ENCODE measurements at regions not wholly inside any gene's neighbourhood (a gene's known extent, or its start where the extent isn't known, plus 50 kb on each side); places are given as distances from the start of the nearest gene placed in this dataset.
A peak's percentile ranks its signal among the peaks of the same experiment; 100 is the strongest.
"Not testable (repeated sequence)": the region's sequence is repeated elsewhere in the genome, so short reads cannot be mapped to it uniquely, and the experiment has no call there.

DNA sequence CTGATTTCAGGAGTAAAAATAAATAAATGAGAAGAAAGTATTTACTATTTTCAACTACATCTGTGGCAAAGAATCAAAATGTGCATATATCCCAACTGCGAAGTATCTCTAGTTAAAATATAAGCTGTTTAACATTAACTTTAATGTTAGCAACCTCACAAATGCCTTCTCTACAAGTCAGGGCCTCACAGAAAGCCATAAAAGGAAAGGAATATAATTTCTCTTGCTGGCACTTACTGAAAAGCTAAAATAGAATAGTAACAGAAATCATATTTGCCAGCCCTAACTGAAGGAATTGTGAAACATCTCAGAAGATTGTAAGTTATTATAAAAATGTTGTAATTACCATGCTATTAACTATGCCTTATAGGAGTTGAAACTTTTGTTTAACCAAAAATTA is 65.1 kb upstream of the MBNL1 start:
- Histone ChIP-seq H3K36me3 (no peaks in the 10 kb centered on the region), H3K9me3 (no peaks in the 10 kb centered on the region), H3K4me3 (peak overlapping the region; percentile 39), H3K27me3 (no peaks in the 10 kb centered on the region)
- DNase-seq: no peak

DNA sequence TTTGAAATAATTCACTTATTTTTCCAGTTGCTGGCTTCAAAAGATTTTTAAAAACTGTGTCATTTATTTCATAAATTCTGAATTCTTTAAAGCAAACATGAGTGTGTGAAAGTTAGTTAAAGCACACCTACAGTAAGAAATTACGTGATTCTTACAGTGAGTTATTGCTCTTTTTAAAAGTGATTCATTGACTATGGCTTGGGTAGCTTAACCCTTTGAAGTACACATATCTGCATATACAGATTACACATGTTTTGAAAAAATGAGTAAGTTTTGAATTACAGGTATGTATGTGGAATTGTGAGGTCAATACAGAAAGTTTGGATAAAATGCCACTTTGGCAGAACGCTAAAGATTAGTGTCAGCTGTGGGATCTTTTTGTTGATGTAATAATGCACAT is 64.5 kb upstream of the MBNL1 start:
- Histone ChIP-seq H3K9me3 (no peaks in the 10 kb centered on the region), H3K4me3 (peak overlapping the region; percentile 39), H3K36me3 (no peaks in the 10 kb centered on the region), H3K27me3 (no peaks in the 10 kb centered on the region)
- no peak for DNase-seq

DNA sequence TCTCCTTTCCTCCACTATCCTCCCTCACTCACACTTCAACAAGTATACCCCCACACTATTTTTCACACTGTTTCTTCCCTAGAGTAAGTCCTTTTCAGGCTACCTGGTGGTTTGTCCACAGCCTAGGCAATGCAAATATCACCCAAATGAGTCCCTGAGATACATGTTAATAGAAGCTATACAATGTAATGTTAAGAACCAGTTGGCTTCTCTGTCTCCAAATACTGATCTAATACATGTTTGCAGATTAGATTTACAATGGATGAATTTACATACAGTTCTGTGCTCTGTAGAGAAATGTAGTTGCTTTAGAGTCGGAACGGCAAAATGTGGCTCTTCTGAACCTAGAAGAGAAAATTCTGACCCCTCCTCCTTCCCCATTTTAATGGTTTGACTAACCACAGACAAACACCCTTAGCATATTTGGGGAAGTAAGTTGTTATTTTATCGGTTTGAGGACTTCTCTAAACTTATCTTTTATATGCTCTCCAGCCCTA is 63.6 kb upstream of the MBNL1 start:
- Histone ChIP-seq H3K9me3 (no peaks in the 10 kb centered on the region), H3K27me3 (no peaks in the 10 kb centered on the region), H3K4me3 (peak overlapping the region; percentile 3), H3K36me3 (no peaks in the 10 kb centered on the region)
- DNase-seq: no peak

DNA sequence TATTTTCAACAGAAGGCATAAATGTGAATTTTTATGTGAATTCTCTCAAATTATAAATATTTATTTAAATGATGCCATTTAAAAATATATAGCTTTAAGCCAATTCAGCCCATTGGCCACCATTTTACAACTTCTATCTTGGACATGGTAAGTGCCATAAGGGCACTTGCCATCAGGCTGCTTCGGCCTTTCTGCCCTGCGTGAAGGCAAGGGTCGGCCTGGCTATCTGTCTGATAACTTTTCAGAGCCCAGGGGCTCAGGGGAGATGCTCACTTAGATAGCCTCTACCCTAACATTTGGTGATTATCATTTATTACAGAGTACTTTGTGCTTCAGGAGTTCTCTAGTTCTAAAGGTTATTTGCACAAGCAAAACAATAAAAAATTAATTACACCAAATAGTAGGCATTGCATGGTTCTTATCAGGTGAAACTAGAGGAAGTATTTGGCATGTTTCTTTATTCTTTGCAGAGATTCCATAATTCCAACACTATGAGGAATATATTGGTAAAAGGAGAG is 62.4 kb upstream of the MBNL1 start:
- Histone ChIP-seq H3K27me3 (no peaks in the 10 kb centered on the region), H3K9me3 (no peaks in the 10 kb centered on the region; the same call in 1 of the 2 replicates), H3K36me3 (no peaks in the 10 kb centered on the region), H3K4me3 (no peak overlapping the region)
- DNase-seq: no peak

DNA sequence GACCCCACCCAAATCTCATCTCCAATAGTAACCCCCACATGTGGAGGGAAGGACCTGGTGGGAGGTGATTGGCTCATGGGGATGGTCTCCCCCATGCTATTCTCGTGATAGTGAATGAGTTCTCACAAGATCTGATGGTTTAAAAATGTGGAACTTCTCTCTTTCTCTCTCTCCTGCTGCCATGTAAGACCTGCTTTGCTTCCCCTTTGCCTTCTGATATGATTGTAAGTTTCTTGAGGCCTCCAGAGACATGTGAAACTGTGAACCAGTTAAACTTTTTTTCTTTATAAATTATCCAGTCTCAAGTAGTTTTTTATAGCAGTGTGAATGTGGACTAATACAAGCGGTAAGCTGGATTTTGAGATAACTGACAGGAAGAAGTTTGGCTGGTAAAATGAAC is 60.3 kb upstream of the MBNL1 start:
- no peaks in the 10 kb centered on the region; the same call in 1 of the 2 replicates for H3K9me3 ChIP-seq
- no peak for DNase-seq
- no peaks in the 10 kb centered on the region for H3K27me3 ChIP-seq
- no peaks in the 10 kb centered on the region for H3K36me3 ChIP-seq
- H3K4me3 ChIP-seq: no peak overlapping the region

DNA sequence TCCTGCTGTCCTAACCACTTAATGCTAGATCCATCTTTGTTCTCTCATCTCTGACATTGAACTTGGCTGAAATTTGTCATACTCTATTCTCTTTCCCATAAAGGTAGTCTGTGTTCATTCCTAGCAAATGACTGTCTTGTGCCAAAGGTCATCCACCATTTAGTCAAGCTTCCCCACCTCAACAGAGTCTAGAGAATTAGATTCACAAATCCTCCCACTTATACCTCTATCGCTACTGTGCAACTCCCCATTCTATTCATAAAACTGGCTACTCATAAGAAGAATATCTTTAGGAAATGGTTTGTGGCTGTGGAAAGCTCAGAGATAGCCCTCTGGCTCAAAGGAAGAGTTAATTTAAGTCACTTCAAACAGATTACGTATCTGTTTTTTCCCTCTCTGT is 59.7 kb upstream of the MBNL1 start:
- DNase-seq: no peak
- Histone ChIP-seq H3K36me3 (no peaks in the 10 kb centered on the region), H3K9me3 (no peaks in the 10 kb centered on the region; the same call in 1 of the 2 replicates), H3K4me3 (no peak overlapping the region), H3K27me3 (no peaks in the 10 kb centered on the region)

DNA sequence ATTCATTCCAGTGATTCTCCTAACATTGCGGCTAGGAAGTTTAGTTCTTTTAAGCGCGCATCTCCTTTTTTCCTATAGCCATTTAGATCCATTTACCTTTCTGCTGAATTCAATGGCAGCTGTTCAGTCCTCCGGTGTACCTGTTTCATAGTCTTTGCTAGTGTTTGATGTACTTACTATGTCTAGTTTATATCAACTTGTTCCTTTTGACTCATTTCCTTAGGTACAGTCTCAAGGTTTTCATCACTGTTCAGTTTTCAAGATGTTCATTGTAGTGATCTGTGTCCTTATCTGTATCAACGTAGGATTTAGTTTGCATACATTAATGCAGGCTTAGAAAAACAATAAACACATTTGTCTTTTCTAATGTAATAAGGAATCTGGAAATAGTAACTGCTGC is 59.0 kb upstream of the MBNL1 start:
- Histone ChIP-seq H3K9me3 (no peaks in the 10 kb centered on the region; the same call in 1 of the 2 replicates), H3K27me3 (no peaks in the 10 kb centered on the region), H3K36me3 (no peaks in the 10 kb centered on the region), H3K4me3 (no peak overlapping the region)
- no peak for DNase-seq

DNA sequence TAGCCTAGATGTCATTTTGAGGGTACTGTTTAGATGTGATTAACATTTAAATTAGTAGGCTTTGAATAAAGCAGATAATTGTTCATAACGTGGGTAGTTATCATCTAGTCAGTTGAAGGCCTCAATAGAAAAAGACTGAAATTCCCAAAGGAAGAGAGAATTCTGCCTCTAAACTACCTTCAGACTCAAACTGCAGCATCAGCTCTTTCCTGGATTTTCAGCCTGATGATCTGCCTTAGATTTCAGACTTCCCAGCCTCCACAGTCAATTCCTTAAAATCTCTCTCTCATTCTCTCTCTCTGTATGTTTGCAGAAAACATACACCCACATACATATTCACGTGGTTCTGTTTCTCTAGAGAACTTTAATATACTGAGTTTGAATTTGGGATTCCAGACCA is 58.0 kb upstream of the MBNL1 start:
- no peak for DNase-seq
- Histone ChIP-seq H3K36me3 (no peaks in the 10 kb centered on the region), H3K9me3 (no peaks in the 10 kb centered on the region; the same call in 1 of the 2 replicates), H3K27me3 (no peaks in the 10 kb centered on the region), H3K4me3 (no peak overlapping the region)

DNA sequence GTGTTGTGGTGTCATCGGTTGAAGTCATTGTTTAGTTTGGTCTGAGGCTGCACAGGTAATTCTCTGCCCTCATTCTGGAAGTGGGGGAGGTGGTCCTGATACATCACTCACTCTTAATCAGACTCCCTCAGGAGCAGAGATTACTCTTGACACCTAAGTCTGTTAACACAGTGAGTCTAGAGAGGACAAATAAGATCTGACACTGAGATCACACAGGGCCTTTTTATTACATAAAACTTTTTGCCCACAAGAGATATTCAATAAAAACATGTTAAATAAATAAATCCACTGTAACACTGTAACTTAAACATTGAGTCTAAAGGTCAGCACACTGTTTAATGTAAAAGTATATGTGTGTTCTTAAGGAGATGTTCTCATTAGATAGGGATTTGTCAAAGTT is 57.1 kb upstream of the MBNL1 start:
- H3K9me3 ChIP-seq: no peaks in the 10 kb centered on the region; the same call in 1 of the 2 replicates
- H3K27me3 ChIP-seq: no peaks in the 10 kb centered on the region
- DNase-seq: no peak
- no peaks in the 10 kb centered on the region for H3K36me3 ChIP-seq
- no peak overlapping the region for H3K4me3 ChIP-seq

DNA sequence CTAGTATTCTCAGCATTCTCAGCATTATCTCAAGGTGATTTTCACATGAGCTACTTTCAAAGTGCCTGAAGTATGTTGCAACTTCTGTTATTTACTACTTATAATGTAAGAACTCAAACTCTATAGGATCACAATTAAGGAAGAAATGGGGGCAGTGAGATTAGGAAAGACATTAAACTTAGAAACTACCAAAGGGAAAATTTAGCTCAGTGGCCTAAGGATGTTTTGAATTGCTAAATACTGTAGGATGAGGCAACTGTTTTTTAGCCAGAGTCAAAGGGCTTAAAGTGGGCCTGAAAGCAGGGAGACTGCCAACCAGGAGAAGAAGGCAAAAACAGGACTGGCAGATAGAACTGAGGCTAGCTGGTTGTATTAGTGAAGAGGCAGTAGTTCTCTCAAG is 55.5 kb upstream of the MBNL1 start:
- no peaks in the 10 kb centered on the region for H3K36me3 ChIP-seq
- no peaks in the 10 kb centered on the region for H3K27me3 ChIP-seq
- no peaks in the 10 kb centered on the region; the same call in 1 of the 2 replicates for H3K9me3 ChIP-seq
- no peak for DNase-seq
- H3K4me3 ChIP-seq: no peak overlapping the region

DNA sequence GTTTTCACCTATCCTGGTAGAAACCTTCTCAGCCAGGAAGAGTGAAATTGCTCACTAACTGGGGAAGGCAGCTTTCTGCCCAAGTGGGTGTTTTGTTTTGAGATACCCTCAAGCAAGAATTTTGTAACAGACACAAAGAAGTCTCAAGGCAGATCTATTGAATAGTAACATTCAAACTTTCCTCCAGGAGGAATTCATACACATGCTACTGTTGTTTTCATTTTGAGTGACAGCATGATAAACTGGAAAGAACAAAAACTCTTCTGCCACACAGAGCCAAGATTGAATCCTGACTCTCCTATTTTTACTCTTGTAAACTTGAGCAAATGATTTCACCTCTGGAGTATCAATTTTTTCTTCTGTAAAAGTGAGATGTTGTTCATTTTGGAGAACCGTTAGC is 54.8 kb upstream of the MBNL1 start:
- H3K36me3 ChIP-seq: no peaks in the 10 kb centered on the region
- no peaks in the 10 kb centered on the region for H3K27me3 ChIP-seq
- no peak overlapping the region for H3K4me3 ChIP-seq
- no peak for DNase-seq
- H3K9me3 ChIP-seq: no peaks in the 10 kb centered on the region; the same call in 1 of the 2 replicates

DNA sequence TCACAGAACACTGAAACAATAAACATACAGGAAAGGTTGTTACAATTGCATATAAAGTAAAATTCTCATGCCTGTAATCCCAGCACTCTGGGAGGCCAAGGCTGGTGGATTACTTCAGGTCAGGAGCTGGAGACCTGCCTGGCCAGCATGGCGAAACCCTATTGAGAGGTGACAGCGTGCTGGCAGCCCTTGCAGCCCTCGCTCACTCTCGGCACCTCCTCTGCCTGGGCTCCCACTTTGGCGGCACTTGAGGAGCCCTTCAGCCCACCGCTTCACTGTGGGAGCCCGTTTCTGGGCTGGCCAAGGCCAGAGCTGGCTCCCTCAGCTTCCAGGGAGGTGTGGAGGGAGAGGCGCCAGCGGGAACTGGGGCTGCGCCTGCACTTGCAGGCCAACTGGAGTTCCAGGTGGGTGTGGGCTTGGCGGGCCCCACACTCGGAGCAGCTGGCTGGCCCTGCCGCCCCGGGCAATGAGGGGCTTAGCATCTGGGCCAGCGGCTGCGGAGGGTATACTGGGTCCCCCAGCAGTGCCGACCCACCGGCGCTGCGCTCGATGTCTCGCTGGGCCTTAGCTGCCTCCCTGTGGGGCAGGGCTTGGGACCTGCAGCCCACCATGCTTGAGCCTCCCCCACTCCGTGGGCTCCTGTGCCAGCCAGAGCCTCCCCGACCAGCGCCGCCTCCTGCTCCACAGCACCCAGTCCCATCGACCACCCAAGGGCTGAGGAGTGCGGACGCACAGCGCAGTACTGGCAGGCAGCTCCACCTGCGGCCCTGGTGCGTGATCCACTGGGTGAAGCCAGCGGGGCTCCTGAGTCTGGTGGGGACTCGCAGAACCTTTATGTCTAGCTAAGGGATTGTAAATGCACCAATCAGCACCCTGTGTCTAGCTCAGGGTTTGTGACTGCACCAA is 51.5 kb upstream of the MBNL1 start:
- H3K4me3 ChIP-seq, H3K36me3 ChIP-seq, H3K27me3 ChIP-seq, H3K9me3 ChIP-seq, DNase-seq: not testable (repeated sequence)

DNA sequence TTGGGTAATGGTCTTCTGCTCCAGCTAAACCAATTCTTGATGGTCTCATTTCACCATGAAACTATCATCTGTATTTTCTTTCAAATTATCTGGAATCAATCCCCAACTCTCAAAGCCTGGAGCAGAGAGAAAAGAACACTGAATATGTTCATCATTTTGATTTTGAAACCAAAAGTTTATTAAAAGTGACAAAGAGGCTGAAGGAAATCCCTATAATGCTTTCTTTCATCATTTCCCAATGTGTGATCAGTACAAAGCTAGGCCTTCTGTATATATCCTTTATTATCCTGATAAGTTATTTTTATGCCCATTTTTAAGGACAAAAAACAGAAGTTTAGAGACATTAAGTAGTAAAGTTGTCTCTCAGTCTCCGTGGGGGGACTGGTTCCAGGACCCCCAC is 50.1 kb upstream of the MBNL1 start:
- DNase-seq: no peak
- Histone ChIP-seq H3K27me3 (no peaks in the 10 kb centered on the region), H3K36me3 (no peaks in the 10 kb centered on the region), H3K9me3 (no peaks in the 10 kb centered on the region), H3K4me3 (no peak overlapping the region)

Measured in MG63 (cell line).